Adrenal gland (tissue), 9 donors: ENCODE measurements at regions not wholly inside any gene's neighbourhood (a gene's known extent, or its start where the extent isn't known, plus 50 kb on each side); places are given as distances from the start of the nearest gene placed in this dataset.

ENCODE experiments used
- DNase-seq, 7 donors: peaks; one replicate each; pipeline ENCODE4 v3.0.0-alpha.2; 2019 to 2020
- H3K27ac ChIP-seq, 5 donors: fragments of 200-600 bp; sonication (generic) in 4 of 5; 1 replicate in 3 of 5; 2 replicates in 2 of 5; pipeline versions ENCODE4 v1.5.1 to v1.8.0; 2016 to 2020; ENCODE audit warnings: mild to moderate bottlenecking in 1 of 5
- H3K27me3 ChIP-seq: fragments of 200-600 bp; 2 replicates; pipeline ENCODE4 v1.8.0; 2021
- H3K36me3 ChIP-seq, 2 donors: fragments of 200-600 bp; replicated peaks in 1 of 2; 1 replicate in 1 of 2; 2 replicates in 1 of 2; pipeline versions ENCODE4 v1.5.1 to v1.8.0; 2018 to 2022
- H3K4me1 ChIP-seq, 2 donors: fragments of 200-600 bp; replicated peaks in 1 of 2; 1 replicate in 1 of 2; 2 replicates in 1 of 2; pipeline versions ENCODE4 v1.5.1 to v1.8.0; 2018 to 2021
- H3K4me3 ChIP-seq, 4 donors: fragments of 200-600 bp; sonication (generic) in 3 of 4; one replicate each; pipeline ENCODE4 v1.5.1; 2016 to 2018
- H3K9me3 ChIP-seq, 3 donors: fragments of 200-600 bp; sonication (generic) in 1 of 3; replicated peaks in 1 of 3; 1 replicate in 2 of 3; 2 replicates in 1 of 3; pipeline versions ENCODE4 v1.5.1 to v1.8.0; 2016 to 2021
- CTCF ChIP-seq, 6 experiments: fragments of 450-650 bp in 4 of 6; fragments of 200-600 bp in 2 of 6; sonication (generic) in 1 of 6; IDR thresholded peaks; 1 replicate in 5 of 6; 2 replicates in 1 of 6; pipeline versions ENCODE4 v1.5.1 to v1.8.0; 2016 to 2021; ENCODE audit warnings: antibody characterized with exemption in 6 of 6, mild to moderate bottlenecking in 2 of 6, moderate library complexity in 1 of 6
- POLR2A ChIP-seq, 2 donors: fragments of 450-650 bp; IDR thresholded peaks; one replicate each; pipeline ENCODE4 v1.6.1; 2017; ENCODE audit warnings: antibody characterized with exemption in 2 of 2, mild to moderate bottlenecking in 2 of 2, moderate library complexity in 1 of 2
- WGBS, 4 donors: extraction: QIAGEN DNeasy Blood & Tissue Kit in 2 of 4; methylation state at CpG; one replicate each; pipeline versions ENCODE4 v1.1.5 to v1.1.7; 2013 to 2017; 5-methylcytosine and 5-hydroxymethylcytosine counted together
- intact Hi-C, 2 donors: fragments of 100-400 bp; cut with DNase I; formaldehyde crosslinking; loops; one replicate each; pipeline versions ENCODE4 v1.14.1 to v1.15.0; 2022 to 2023
- donor health status: healthy with polysubstance abuse.
- donor health status: Bipolar disorder and iron deficiency.
- donor health status: DM: yes; HTN: yes; CAD: no.
- donor health status: DM: no; HTN: no; CAD: no.
- donor health status: DM: no; HTN: no; CAD: no.

- no peaks in the 10 kb centered on the region for H3K9me3 ChIP-seq
- no peaks in the 10 kb centered on the region for H3K27me3 ChIP-seq
- WGBS, 4 donors: 35 to 41% (median 39%) methylated on average over 1 of the region's 1 CpG
- no peaks in the 10 kb centered on the region for H3K36me3 ChIP-seq
- H3K4me1 ChIP-seq: no peaks in the 10 kb centered on the region
- no peak overlapping the region for H3K4me3 ChIP-seq
- intact Hi-C loops: no loop called here
- TF ChIP-seq CTCF (IDR thresholded peaks at IDR 0.05): no peak
- no peak for TF ChIP-seq POLR2A (IDR thresholded peaks at IDR 0.05)
- no peak overlapping the region for H3K27ac ChIP-seq
- no peak for DNase-seq
Observed at GRCh38 chr1:105544475-105544874, 1512.0 kb upstream of the PRMT6 start.

DNA sequence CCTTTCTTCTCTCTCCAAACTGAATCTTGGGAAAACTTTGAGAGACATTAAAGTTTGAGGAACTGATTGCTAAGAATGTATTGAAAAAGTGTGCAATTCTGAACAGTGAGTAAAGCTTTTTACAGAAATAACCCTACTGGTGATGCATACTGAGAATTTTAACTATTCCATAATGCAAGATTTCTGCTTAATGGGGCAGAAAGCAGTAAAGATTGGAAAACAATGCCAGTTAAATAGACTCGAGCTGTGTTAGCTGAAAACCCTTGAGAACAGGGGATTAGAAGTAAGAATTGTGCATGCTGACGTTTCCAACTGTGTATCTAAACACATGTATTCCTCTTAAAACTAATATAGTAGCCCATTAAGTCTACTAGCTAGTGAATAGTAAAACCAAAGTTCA, 1500.2 kb upstream of the PRMT6 start:
- Histone ChIP-seq H3K27me3 (no peaks in the 10 kb centered on the region), H3K4me3 (no peak overlapping the region), H3K9me3 (no peaks in the 10 kb centered on the region), H3K27ac (no peak overlapping the region), H3K4me1 (no peaks in the 10 kb centered on the region), H3K36me3 (no peaks in the 10 kb centered on the region)
- DNase-seq: no peak
- intact Hi-C loops: no loop called here
- no peak for TF ChIP-seq POLR2A (IDR thresholded peaks at IDR 0.05)
- TF ChIP-seq CTCF (IDR thresholded peaks at IDR 0.05): no peak
- 36 to 61% (median 50%) methylated on average over 2 of the region's 2 CpGs for WGBS, 4 donors

DNA sequence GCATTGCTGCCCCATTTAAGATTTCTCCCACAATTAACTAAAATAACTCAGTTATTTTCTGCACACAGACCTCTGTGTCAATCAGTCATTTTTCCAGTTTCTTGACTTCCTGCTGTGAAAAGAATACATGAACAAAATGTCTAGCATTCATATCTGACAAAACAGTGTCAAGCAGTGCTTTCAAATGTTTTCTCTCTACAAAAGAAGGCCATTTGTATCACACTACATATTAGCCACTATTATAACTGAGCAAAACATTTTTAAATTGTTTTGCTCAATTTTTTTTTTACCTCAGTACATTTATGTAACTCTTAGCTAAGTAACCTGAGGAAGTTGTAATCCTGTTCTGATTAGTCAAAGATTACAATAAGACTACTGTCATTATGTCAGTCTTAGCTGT, 1498.5 kb upstream of the PRMT6 start:
- intact Hi-C loops: no loop called here
- no peak for TF ChIP-seq CTCF (IDR thresholded peaks at IDR 0.05)
- TF ChIP-seq POLR2A (IDR thresholded peaks at IDR 0.05): no peak

GRCh38 chr1:105565006-105565405, 1491.5 kb upstream of the PRMT6 start:
- Histone ChIP-seq H3K27me3 (no peaks in the 10 kb centered on the region), H3K4me1 (no peaks in the 10 kb centered on the region), H3K27ac (no peak overlapping the region), H3K4me3 (no peak overlapping the region), H3K36me3 (no peaks in the 10 kb centered on the region), H3K9me3 (no peaks in the 10 kb centered on the region)
- TF ChIP-seq CTCF (IDR thresholded peaks at IDR 0.05): no peak
- no peak for TF ChIP-seq POLR2A (IDR thresholded peaks at IDR 0.05)
- DNase-seq: no peak
- WGBS, 4 donors: 29 to 40% (median 34%) methylated on average over 2 of the region's 2 CpGs
- intact Hi-C loops: no loop called here

More for the DNA sequence above, 1498.5 kb upstream of the PRMT6 start:
- no peaks in the 10 kb centered on the region for H3K9me3 ChIP-seq
- H3K4me1 ChIP-seq: no peaks in the 10 kb centered on the region
- H3K27ac ChIP-seq: no peak overlapping the region
- no peak for DNase-seq
- H3K4me3 ChIP-seq: no peak overlapping the region
- H3K27me3 ChIP-seq: no peaks in the 10 kb centered on the region
- no peaks in the 10 kb centered on the region for H3K36me3 ChIP-seq
